ENCODE measurements at regions not wholly inside any gene's neighbourhood (a gene's known extent, or its start where the extent isn't known, plus 50 kb on each side); places are given as distances from the start of the nearest gene placed in this dataset.
"Not testable (repeated sequence)": the region's sequence is repeated elsewhere in the genome, so short reads cannot be mapped to it uniquely, and the experiment has no call there.

- H3K27ac ChIP-seq, result no peak overlapping the region
- ATAC-seq (no peak), DNase-seq (no peak)
- H3K27me3 ChIP-seq, result no peaks in the 10 kb centered on the region
- intact Hi-C loops (cut with DNase I), result no loop called here
- peaks cover 0 to 22% of the 10 kb centered on the region in 2 donors for H3K9me3 ChIP-seq
- no peaks in the 10 kb centered on the region for H3K4me1 ChIP-seq
- no peak for TF ChIP-seq CTCF (IDR thresholded peaks at IDR 0.05)
- no peak overlapping the region for H3K4me3 ChIP-seq
- no peaks in the 10 kb centered on the region for H3K36me3 ChIP-seq
Measured at GRCh38 chr14:48615618-48616017, 940.2 kb upstream of the MDGA2 start.

GRCh38 chr14:48614003-48614402 lies 938.6 kb upstream of the MDGA2 start:
- ATAC-seq (no peak), DNase-seq (no peak)
- Histone ChIP-seq H3K27ac (no peak overlapping the region), H3K4me3 (no peak overlapping the region), H3K9me3 (peaks cover 0 to 26% of the 10 kb centered on the region in 2 donors), H3K4me1 (no peaks in the 10 kb centered on the region), H3K36me3 (no peaks in the 10 kb centered on the region), H3K27me3 (no peaks in the 10 kb centered on the region)
- no peak for TF ChIP-seq CTCF (IDR thresholded peaks at IDR 0.05)
- intact Hi-C loops (cut with DNase I), result no loop called here

- peak in 1 of 4 donors; percentile 39 for DNase-seq
- intact Hi-C loops (cut with DNase I), result not testable (repeated sequence)
Measured at GRCh38 chr14:48606960-48607359, 931.6 kb upstream of the MDGA2 start.

GRCh38 chr14:48598458-48598857 lies 923.1 kb upstream of the MDGA2 start:
- H3K4me3 ChIP-seq, result no peak overlapping the region
- H3K27ac ChIP-seq, result no peak overlapping the region
- ATAC-seq (no peak), DNase-seq (peak in 1 of 4 donors; percentile 39)
- H3K9me3 ChIP-seq, result peaks cover 0 to 7% of the 10 kb centered on the region in 2 donors
- no peaks in the 10 kb centered on the region for H3K27me3 ChIP-seq
- H3K4me1 ChIP-seq, result no peaks in the 10 kb centered on the region
- TF ChIP-seq CTCF (IDR thresholded peaks at IDR 0.05), result no peak
- intact Hi-C loops (cut with DNase I), result no loop called here
- no peaks in the 10 kb centered on the region for H3K36me3 ChIP-seq

More at GRCh38 chr14:48606960-48607359, 931.6 kb upstream of the MDGA2 start:
- not testable (repeated sequence) for H3K27ac ChIP-seq, H3K27me3 ChIP-seq, H3K4me3 ChIP-seq, ATAC-seq, H3K4me1 ChIP-seq, H3K36me3 ChIP-seq
- peaks cover 0 to 32% of the 10 kb centered on the region in 2 donors for H3K9me3 ChIP-seq

GRCh38 chr14:48586099-48586498 lies 910.7 kb upstream of the MDGA2 start:
- Histone ChIP-seq H3K27ac (no peak overlapping the region), H3K4me1 (no peaks in the 10 kb centered on the region), H3K36me3 (no peaks in the 10 kb centered on the region), H3K4me3 (no peak overlapping the region), H3K9me3 (no peaks in the 10 kb centered on the region), H3K27me3 (no peaks in the 10 kb centered on the region)
- TF ChIP-seq CTCF (IDR thresholded peaks at IDR 0.05), result no peak
- intact Hi-C loops (cut with DNase I), result no loop called here
- ATAC-seq, result no peak
- no peak for DNase-seq

- H3K27ac ChIP-seq, result no peak overlapping the region
- DNase-seq, result no peak
- no peaks in the 10 kb centered on the region for H3K27me3 ChIP-seq
- no peak overlapping the region for H3K4me3 ChIP-seq
- intact Hi-C loops (cut with DNase I), result no loop called here
- H3K4me1 ChIP-seq, result no peaks in the 10 kb centered on the region
- H3K9me3 ChIP-seq, result no peaks in the 10 kb centered on the region
- no peaks in the 10 kb centered on the region for H3K36me3 ChIP-seq
- no peak for TF ChIP-seq CTCF (IDR thresholded peaks at IDR 0.05)
- ATAC-seq, result no peak
Measured at GRCh38 chr14:48584031-48584430, 908.6 kb upstream of the MDGA2 start.

Data from left lung (tissue), 4 donors.